ENCODE measurements at regions not wholly inside any gene's neighbourhood (a gene's known extent, or its start where the extent isn't known, plus 50 kb on each side); places are given as distances from the start of the nearest gene placed in this dataset.

- TF ChIP-seq CTCF (IDR thresholded peaks at IDR 0.05; ENCODE audit: poor library complexity), result no peak
- TF ChIP-seq EZH2 (IDR thresholded peaks at IDR 0.05; ENCODE audit: borderline replicate concordance), result no peak
- TF ChIP-seq EZH2phosphoT487 (IDR thresholded peaks at IDR 0.05; ENCODE audit: low read depth, severe bottlenecking, unreplicated experiment), result no peak
These were observed 1730.4 kb upstream of the SLC10A2 start for GRCh38 chr13:104796581-104796980.

Measured in hepatocyte (in vitro differentiated cells).